WTC11 (cell line): ENCODE measurements at regions not wholly inside any gene's neighbourhood (a gene's known extent, or its start where the extent isn't known, plus 50 kb on each side); places are given as distances from the start of the nearest gene placed in this dataset.

Experiments
- ATAC-seq: fragments of 200-7000 bp; cut with Tn5 transposase; 2 replicates; pipeline ENCODE4 v1.10.0; 2021; ENCODE audit warnings: mild to moderate bottlenecking, moderate library complexity
- CTCF ChIA-PET: fragments of 300-600 bp; sonication (Branson Sonifier 250); formaldehyde crosslinking; loops from one replicate; lab custom pipeline; 2021; ENCODE audit warnings: antibody characterized with exemption; lab: Charles Lee
- POLR2A ChIA-PET: fragments of 350-600 bp; sonication (Branson Sonifier 250); formaldehyde crosslinking; loops from one replicate; lab custom pipeline; 2021; ENCODE audit warnings: antibody characterized with exemption; lab: Charles Lee
- DNase-seq: peaks from one replicate; pipeline ENCODE4 v3.0.0; 2021; ENCODE audit warnings: low spot score
- H3K27ac Mint-ChIP-seq: 2 replicates; pipeline ENCODE4 v1.8.0; 2021; ENCODE audit warnings: mixed read lengths
- H3K27me3 Mint-ChIP-seq: 2 replicates; pipeline ENCODE4 v1.8.0; 2021; ENCODE audit warnings: low read depth, mild to moderate bottlenecking, moderate library complexity, mixed read lengths
- H3K36me3 Mint-ChIP-seq: 2 replicates; pipeline ENCODE4 v1.8.0; 2021; ENCODE audit warnings: mixed read lengths
- H3K4me1 Mint-ChIP-seq: 2 replicates; pipeline ENCODE4 v1.8.0; 2022; ENCODE audit warnings: mixed read lengths
- H3K4me3 Mint-ChIP-seq: 2 replicates; pipeline ENCODE4 v1.8.0; 2021; ENCODE audit warnings: mild to moderate bottlenecking, moderate library complexity, mixed read lengths
- H3K9me3 Mint-ChIP-seq: 2 replicates; pipeline ENCODE4 v1.8.0; 2021; ENCODE audit warnings: mixed read lengths
- ATF3 ChIP-seq: sonication (generic); formaldehyde crosslinking; conservative IDR thresholded peaks from 2 replicates; pipeline ENCODE4 v1.8.1; 2022; ENCODE audit warnings: mild to moderate bottlenecking, missing genetic modification reagents
- E2F1 ChIP-seq: sonication (generic); formaldehyde crosslinking; IDR thresholded peaks from 2 replicates; pipeline ENCODE4 v1.8.0; 2022; ENCODE audit warnings: mild to moderate bottlenecking, missing genetic modification reagents
- ELF4 ChIP-seq: sonication (generic); formaldehyde crosslinking; IDR thresholded peaks from 2 replicates; pipeline ENCODE4 v1.8.1; 2022; ENCODE audit warnings: low read depth, mild to moderate bottlenecking, moderate library complexity, missing genetic modification reagents
- ESRRA ChIP-seq: sonication (generic); formaldehyde crosslinking; IDR thresholded peaks from 2 replicates; pipeline ENCODE4 v1.8.1; 2022; ENCODE audit warnings: mild to moderate bottlenecking, missing genetic modification reagents, borderline replicate concordance
- FOXJ3 ChIP-seq: sonication (generic); formaldehyde crosslinking; IDR thresholded peaks from 2 replicates; pipeline ENCODE4 v1.9.0; 2021; ENCODE audit warnings: missing genetic modification reagents, mild to moderate bottlenecking, borderline replicate concordance
- FOXK1 ChIP-seq: sonication (generic); formaldehyde crosslinking; IDR thresholded peaks from 2 replicates; pipeline ENCODE4 v1.8.0; 2022; ENCODE audit warnings: mild to moderate bottlenecking, moderate library complexity, missing genetic modification reagents
- GABPB1 ChIP-seq: sonication (generic); formaldehyde crosslinking; IDR thresholded peaks from 2 replicates; pipeline ENCODE4 v1.8.1; 2023; ENCODE audit warnings: mild to moderate bottlenecking, missing genetic modification reagents
- GRHL2 ChIP-seq: fragments of 250-450 bp; sonication (Bioruptor Pico); IDR thresholded peaks from 2 replicates; pipeline ENCODE4 v1.8.0; 2022; ENCODE audit warnings: mild to moderate bottlenecking, moderate library complexity; ENCODE audit not compliant: insufficient replicate concordance, severe bottlenecking
- HMGA2 ChIP-seq: fragments of 250-450 bp; sonication (Bioruptor Pico); IDR thresholded peaks from 2 replicates; pipeline ENCODE4 v1.4.0; 2021; ENCODE audit warnings: mild to moderate bottlenecking, moderate library complexity
- MXD4 ChIP-seq: fragments of 250-450 bp; sonication (Bioruptor Pico); IDR thresholded peaks from 2 replicates; pipeline ENCODE4 v1.8.0; 2021; ENCODE audit warnings: mild to moderate bottlenecking, moderate library complexity, borderline replicate concordance
- NFYB ChIP-seq: sonication (generic); formaldehyde crosslinking; conservative IDR thresholded peaks from 2 replicates; pipeline ENCODE4 v1.8.0; 2022; ENCODE audit warnings: low read depth, missing genetic modification reagents
- OVOL2 ChIP-seq: fragments of 250-450 bp; sonication (Bioruptor Pico); IDR thresholded peaks from 2 replicates; pipeline ENCODE4 v1.9.0; 2021; ENCODE audit warnings: mild to moderate bottlenecking, borderline replicate concordance
- PRRX2 ChIP-seq: fragments of 250-450 bp; sonication (Bioruptor Pico); IDR thresholded peaks from 2 replicates; pipeline ENCODE4 v1.8.0; 2021; ENCODE audit warnings: mild to moderate bottlenecking
- RELA ChIP-seq: sonication (generic); formaldehyde crosslinking; IDR thresholded peaks from 2 replicates; pipeline ENCODE4 v1.8.1; 2022; ENCODE audit warnings: missing genetic modification reagents, mild to moderate bottlenecking, borderline replicate concordance
- SMAD4 ChIP-seq: sonication (generic); formaldehyde crosslinking; IDR thresholded peaks from 2 replicates; pipeline ENCODE4 v1.8.0; 2022; ENCODE audit warnings: mild to moderate bottlenecking, missing genetic modification reagents
- SOX15 ChIP-seq: fragments of 250-450 bp; sonication (Bioruptor Pico); IDR thresholded peaks from 2 replicates; pipeline ENCODE4 v1.9.0; 2021; ENCODE audit warnings: mild to moderate bottlenecking
- TEAD1 ChIP-seq: sonication (generic); formaldehyde crosslinking; IDR thresholded peaks from 2 replicates; pipeline ENCODE4 v1.8.0; 2022; ENCODE audit warnings: mild to moderate bottlenecking, missing genetic modification reagents
- USF1 ChIP-seq: sonication (generic); formaldehyde crosslinking; IDR thresholded peaks from 2 replicates; pipeline ENCODE4 v1.8.0; 2022; ENCODE audit warnings: mild to moderate bottlenecking, missing genetic modification reagents
- ZBTB43 ChIP-seq: sonication (generic); formaldehyde crosslinking; IDR thresholded peaks from 2 replicates; pipeline ENCODE4 v1.8.1; 2023; ENCODE audit warnings: mild to moderate bottlenecking, missing genetic modification reagents
- ZNF423 ChIP-seq: fragments of 250-450 bp; sonication (Bioruptor Pico); IDR thresholded peaks from 2 replicates; pipeline ENCODE4 v2.1.2; 2022; ENCODE audit warnings: mild to moderate bottlenecking, moderate library complexity
- TF ChIP-seq, protein P1 (sequence below): sonication (generic); formaldehyde crosslinking; IDR thresholded peaks from 2 replicates; pipeline ENCODE4 v1.8.1; 2022; ENCODE audit warnings: mild to moderate bottlenecking, missing genetic modification reagents, moderate library complexity, borderline replicate concordance
- TF ChIP-seq, protein P2 (sequence below): fragments of 250-450 bp; sonication (Bioruptor Pico); conservative IDR thresholded peaks from 2 replicates; pipeline ENCODE4 v1.9.0; 2021; ENCODE audit warnings: mild to moderate bottlenecking
- TF ChIP-seq, protein P3 (sequence below): fragments of 250-450 bp; sonication (Bioruptor Pico); IDR thresholded peaks from 2 replicates; pipeline ENCODE4 v1.8.0; 2021; ENCODE audit warnings: mild to moderate bottlenecking
- TF ChIP-seq, protein P4 (sequence below): sonication (generic); formaldehyde crosslinking; IDR thresholded peaks from 2 replicates; pipeline ENCODE4 v1.8.0; 2023; ENCODE audit warnings: mild to moderate bottlenecking, missing genetic modification reagents

- TF ChIP-seq, protein P1, sequence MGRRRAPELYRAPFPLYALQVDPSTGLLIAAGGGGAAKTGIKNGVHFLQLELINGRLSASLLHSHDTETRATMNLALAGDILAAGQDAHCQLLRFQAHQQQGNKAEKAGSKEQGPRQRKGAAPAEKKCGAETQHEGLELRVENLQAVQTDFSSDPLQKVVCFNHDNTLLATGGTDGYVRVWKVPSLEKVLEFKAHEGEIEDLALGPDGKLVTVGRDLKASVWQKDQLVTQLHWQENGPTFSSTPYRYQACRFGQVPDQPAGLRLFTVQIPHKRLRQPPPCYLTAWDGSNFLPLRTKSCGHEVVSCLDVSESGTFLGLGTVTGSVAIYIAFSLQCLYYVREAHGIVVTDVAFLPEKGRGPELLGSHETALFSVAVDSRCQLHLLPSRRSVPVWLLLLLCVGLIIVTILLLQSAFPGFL (CRISPR knock-in tag) = no peak
- TF ChIP-seq, protein P2, sequence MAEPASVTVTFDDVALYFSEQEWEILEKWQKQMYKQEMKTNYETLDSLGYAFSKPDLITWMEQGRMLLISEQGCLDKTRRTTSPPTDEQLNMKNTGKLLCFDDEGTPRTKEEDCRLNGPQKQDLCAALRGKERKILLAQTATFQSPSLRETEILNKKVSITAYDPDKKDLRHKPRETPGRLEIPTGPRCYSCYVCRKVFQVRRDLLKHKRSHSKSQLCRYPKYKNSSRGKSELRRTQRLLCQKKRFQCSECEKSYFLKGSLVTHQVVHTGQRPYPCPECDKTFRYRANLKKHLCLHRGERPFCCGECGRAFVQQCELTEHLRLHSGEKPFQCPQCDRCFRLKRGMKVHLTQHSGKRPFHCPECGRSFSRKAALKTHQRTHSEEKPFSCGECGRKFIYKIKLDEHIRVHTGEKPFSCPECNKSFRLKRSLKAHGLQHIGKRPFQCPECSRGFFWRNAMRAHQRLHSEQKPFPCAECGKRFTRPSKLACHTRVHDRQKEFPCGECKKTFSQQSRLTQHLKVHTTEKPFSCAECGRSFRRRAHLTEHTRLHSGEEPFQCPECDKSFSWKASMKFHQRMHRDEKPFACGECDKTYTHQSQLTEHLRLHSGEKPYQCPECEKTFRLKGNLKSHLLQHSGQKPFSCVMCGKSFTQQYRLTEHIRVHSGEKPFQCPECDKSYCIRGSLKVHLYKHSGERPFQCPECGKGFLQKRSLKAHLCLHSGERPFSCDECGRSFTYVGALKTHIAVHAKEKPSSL (CRISPR knock-in tag) = no peak
- TF ChIP-seq USF1 (CRISPR knock-in tag) (no peak), PRRX2 (CRISPR knock-in tag) (no peak), ZBTB43 (CRISPR knock-in tag) (no peak), SMAD4 (CRISPR knock-in tag) (no peak)
- TF ChIP-seq, protein P3, sequence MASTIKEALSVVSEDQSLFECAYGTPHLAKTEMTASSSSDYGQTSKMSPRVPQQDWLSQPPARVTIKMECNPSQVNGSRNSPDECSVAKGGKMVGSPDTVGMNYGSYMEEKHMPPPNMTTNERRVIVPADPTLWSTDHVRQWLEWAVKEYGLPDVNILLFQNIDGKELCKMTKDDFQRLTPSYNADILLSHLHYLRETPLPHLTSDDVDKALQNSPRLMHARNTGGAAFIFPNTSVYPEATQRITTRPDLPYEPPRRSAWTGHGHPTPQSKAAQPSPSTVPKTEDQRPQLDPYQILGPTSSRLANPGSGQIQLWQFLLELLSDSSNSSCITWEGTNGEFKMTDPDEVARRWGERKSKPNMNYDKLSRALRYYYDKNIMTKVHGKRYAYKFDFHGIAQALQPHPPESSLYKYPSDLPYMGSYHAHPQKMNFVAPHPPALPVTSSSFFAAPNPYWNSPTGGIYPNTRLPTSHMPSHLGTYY (CRISPR knock-in tag) = no peak
These were observed 650.7 kb downstream of the CDH8 start (continued) for GRCh38 chr16:61385392-61386071.

- no peak for DNase-seq
- H3K36me3 Mint-ChIP-seq = no peaks in the 10 kb centered on the region
- ChIA-PET POLR2A (no interaction called here), CTCF (no interaction called here)
- H3K27ac Mint-ChIP-seq = no peak overlapping the region
- H3K4me1 Mint-ChIP-seq = no peaks in the 10 kb centered on the region
- no peaks in the 10 kb centered on the region for H3K9me3 Mint-ChIP-seq
- H3K4me3 Mint-ChIP-seq = no peak overlapping the region
- no peak for ATAC-seq
- no peaks in the 10 kb centered on the region for H3K27me3 Mint-ChIP-seq
- no peak for TF ChIP-seq ZNF423 (CRISPR knock-in tag)
- TF ChIP-seq GABPB1 (CRISPR knock-in tag) = no peak
- TF ChIP-seq E2F1 (CRISPR knock-in tag) = no peak
- no peak for TF ChIP-seq TEAD1 (CRISPR knock-in tag)
- no peak for TF ChIP-seq GRHL2 (CRISPR knock-in tag)
- TF ChIP-seq RELA = no peak
- TF ChIP-seq MXD4 (CRISPR knock-in tag) = no peak
- no peak for TF ChIP-seq ESRRA (CRISPR knock-in tag)
- no peak for TF ChIP-seq HMGA2 (CRISPR knock-in tag)
- no peak for TF ChIP-seq NFYB (CRISPR knock-in tag)
- no peak for TF ChIP-seq SOX15
- TF ChIP-seq ELF4 = no peak
- no peak for TF ChIP-seq OVOL2 (CRISPR knock-in tag)
- TF ChIP-seq PRRX2 (CRISPR knock-in tag) = no peak
- TF ChIP-seq ATF3 = no peak
- TF ChIP-seq, protein P4, sequence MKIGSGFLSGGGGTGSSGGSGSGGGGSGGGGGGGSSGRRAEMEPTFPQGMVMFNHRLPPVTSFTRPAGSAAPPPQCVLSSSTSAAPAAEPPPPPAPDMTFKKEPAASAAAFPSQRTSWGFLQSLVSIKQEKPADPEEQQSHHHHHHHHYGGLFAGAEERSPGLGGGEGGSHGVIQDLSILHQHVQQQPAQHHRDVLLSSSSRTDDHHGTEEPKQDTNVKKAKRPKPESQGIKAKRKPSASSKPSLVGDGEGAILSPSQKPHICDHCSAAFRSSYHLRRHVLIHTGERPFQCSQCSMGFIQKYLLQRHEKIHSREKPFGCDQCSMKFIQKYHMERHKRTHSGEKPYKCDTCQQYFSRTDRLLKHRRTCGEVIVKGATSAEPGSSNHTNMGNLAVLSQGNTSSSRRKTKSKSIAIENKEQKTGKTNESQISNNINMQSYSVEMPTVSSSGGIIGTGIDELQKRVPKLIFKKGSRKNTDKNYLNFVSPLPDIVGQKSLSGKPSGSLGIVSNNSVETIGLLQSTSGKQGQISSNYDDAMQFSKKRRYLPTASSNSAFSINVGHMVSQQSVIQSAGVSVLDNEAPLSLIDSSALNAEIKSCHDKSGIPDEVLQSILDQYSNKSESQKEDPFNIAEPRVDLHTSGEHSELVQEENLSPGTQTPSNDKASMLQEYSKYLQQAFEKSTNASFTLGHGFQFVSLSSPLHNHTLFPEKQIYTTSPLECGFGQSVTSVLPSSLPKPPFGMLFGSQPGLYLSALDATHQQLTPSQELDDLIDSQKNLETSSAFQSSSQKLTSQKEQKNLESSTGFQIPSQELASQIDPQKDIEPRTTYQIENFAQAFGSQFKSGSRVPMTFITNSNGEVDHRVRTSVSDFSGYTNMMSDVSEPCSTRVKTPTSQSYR (CRISPR knock-in tag) = no peak
- no peak for TF ChIP-seq FOXK1 (CRISPR knock-in tag)
- TF ChIP-seq SMAD4 (CRISPR knock-in tag) = no peak
- no peak for TF ChIP-seq FOXJ3 (CRISPR knock-in tag)
These were observed 653.8 kb downstream of the CDH8 start for GRCh38 chr16:61382435-61382834.
